B cell (primary cell): ENCODE measurements at regions not wholly inside any gene's neighbourhood (a gene's known extent, or its start where the extent isn't known, plus 50 kb on each side); places are given as distances from the start of the nearest gene placed in this dataset.

Experiments used
- ATAC-seq: fragments of 200-7000 bp; cut with Tn5 transposase; one replicate; pipeline ENCODE4 v1.10.0; 2021; ENCODE audit warnings: low read depth, mild to moderate bottlenecking, moderate number of reproducible peaks, moderate library complexity
- CTCF ChIA-PET: fragments of 350-600 bp; sonication (Branson Sonifier 250); formaldehyde crosslinking; loops from one replicate; lab custom pipeline; 2021; ENCODE audit warnings: antibody characterized with exemption, inconsistent platforms; lab: Charles Lee
- POLR2A ChIA-PET: fragments of 350-600 bp; sonication (Branson Sonifier 250); formaldehyde crosslinking; loops from one replicate; lab custom pipeline; 2021; ENCODE audit warnings: antibody characterized with exemption; lab: Charles Lee
- DNase-seq: peaks from one replicate; pipeline ENCODE4 v3.0.0; 2013
- H2AFZ ChIP-seq: 2 replicates; pipeline ENCODE4 v1.6.1; 2012; ENCODE audit warnings: mild to moderate bottlenecking, low read depth, low read length; ENCODE audit not compliant: insufficient read depth, poor library complexity, severe bottlenecking
- H3K27ac ChIP-seq, 2 donors: 1 replicate in 1 of 2; 2 replicates in 1 of 2; pipeline ENCODE4 v1.5.1; 2012 to 2013; ENCODE audit warnings: low read length in 2 of 2, mild to moderate bottlenecking in 2 of 2, moderate library complexity in 1 of 2
- H3K27me3 ChIP-seq, 4 experiments: fragments of 200-600 bp in 1 of 4; sonication (generic) in 1 of 4; replicated peaks in 1 of 4; 1 replicate in 2 of 4; 2 replicates in 2 of 4; pipeline versions ENCODE4 v1.6.1 to v1.7.0; 2013 to 2016; ENCODE audit warnings: low read length in 3 of 4, mild to moderate bottlenecking in 2 of 4, mixed read lengths in 1 of 4, moderate library complexity in 1 of 4; ENCODE audit not compliant: insufficient read depth in 4 of 4, control insufficient read depth in 3 of 4; ENCODE audit errors: control extremely low read depth in 1 of 4
- H3K36me3 ChIP-seq, 2 experiments: replicated peaks in 1 of 2; 1 replicate in 1 of 2; 2 replicates in 1 of 2; pipeline versions ENCODE4 v1.6.1 to v1.7.1; 2013; ENCODE audit warnings: low read length in 1 of 2; ENCODE audit not compliant: insufficient read depth in 2 of 2, control insufficient read depth in 1 of 2; ENCODE audit errors: control extremely low read depth in 1 of 2, extremely low read depth in 1 of 2
- H3K4me1 ChIP-seq, 2 donors: fragments of 200-600 bp in 1 of 2; sonication (generic) in 1 of 2; 1 replicate in 1 of 2; 2 replicates in 1 of 2; pipeline versions ENCODE4 v1.5.1 to v1.6.1; 2013 to 2017; ENCODE audit warnings: low read length in 2 of 2; ENCODE audit not compliant: control insufficient read depth in 2 of 2, insufficient read depth in 2 of 2
- H3K4me2 ChIP-seq: replicated peaks from 2 replicates; pipeline ENCODE3; 2012; ENCODE audit warnings: mild to moderate bottlenecking, low read depth, low read length; ENCODE audit not compliant: poor library complexity, severe bottlenecking
- H3K4me3 ChIP-seq, 5 experiments: fragments of 200-600 bp in 1 of 5; sonication (generic) in 1 of 5; 1 replicate in 3 of 5; 2 replicates in 2 of 5; pipeline versions ENCODE4 v1.5.1 to v1.7.0; 2011 to 2016; ENCODE audit warnings: low read length in 4 of 5, mild to moderate bottlenecking in 4 of 5, low read depth in 2 of 5, control low read depth in 1 of 5, moderate library complexity in 1 of 5; ENCODE audit not compliant: insufficient read depth in 1 of 5; ENCODE audit errors: control extremely low read depth in 1 of 5, extremely low read depth in 1 of 5
- H3K79me2 ChIP-seq: fragments of 200-600 bp; sonication (generic); one replicate; pipeline ENCODE4 v1.6.0; 2016; ENCODE audit warnings: low read length; ENCODE audit not compliant: control insufficient read depth, insufficient read depth
- H3K9ac ChIP-seq: fragments of 200-600 bp; sonication (generic); 2 replicates; pipeline ENCODE4 v1.6.1; 2017; ENCODE audit warnings: mild to moderate bottlenecking, low read length, moderate library complexity
- H3K9me3 ChIP-seq, 3 donors: one replicate each; pipeline versions ENCODE4 v1.6.1 to v1.7.1; 2013; ENCODE audit warnings: low read length in 2 of 3; ENCODE audit not compliant: control insufficient read depth in 2 of 3, insufficient read depth in 1 of 3; ENCODE audit errors: control extremely low read depth in 1 of 3
- H4K20me1 ChIP-seq: 2 replicates; pipeline ENCODE4 v1.6.0; 2012; ENCODE audit warnings: mild to moderate bottlenecking, low read length; ENCODE audit not compliant: insufficient read depth, control insufficient read depth, poor library complexity, severe bottlenecking
- H3K27ac Mint-ChIP-seq: one replicate; pipeline ENCODE4 v1.8.0; 2021; ENCODE audit warnings: mixed read lengths
- H3K27me3 Mint-ChIP-seq: one replicate; pipeline ENCODE4 v1.8.0; 2021; ENCODE audit warnings: mixed read lengths
- H3K4me1 Mint-ChIP-seq: one replicate; pipeline ENCODE4 v1.8.0; 2021; ENCODE audit warnings: mixed read lengths
- H3K4me3 Mint-ChIP-seq: one replicate; pipeline ENCODE4 v1.8.0; 2021; ENCODE audit warnings: mixed read lengths
- H3K9me3 Mint-ChIP-seq: one replicate; pipeline ENCODE4 v1.8.0; 2022; ENCODE audit warnings: mixed read lengths; ENCODE audit not compliant: insufficient read depth
- EZH2 ChIP-seq: IDR thresholded peaks from 2 replicates; pipeline ENCODE4 v1.6.1; 2012; ENCODE audit warnings: borderline replicate concordance, low read depth, mild to moderate bottlenecking, moderate library complexity, low read length; ENCODE audit not compliant: insufficient read depth, poor library complexity, severe bottlenecking
- WGBS: methylation state at CpG from one replicate; pipeline ENCODE4 v1.1.5; 2013; ENCODE audit warnings: missing lambda C conversion rate; ENCODE audit not compliant: insufficient coverage; 5-methylcytosine and 5-hydroxymethylcytosine counted together
- intact Hi-C: fragments of 100-400 bp; cut with micrococcal nuclease; formaldehyde crosslinking; loops from one replicate; pipeline ENCODE4 v1.10.0; 2022
- TF ChIP-seq, protein P1 (sequence below): fragments of 200-600 bp; IDR thresholded peaks from one replicate; pipeline ENCODE4 v1.8.0; 2022; ENCODE audit warnings: antibody characterized with exemption, mild to moderate bottlenecking

DNA sequence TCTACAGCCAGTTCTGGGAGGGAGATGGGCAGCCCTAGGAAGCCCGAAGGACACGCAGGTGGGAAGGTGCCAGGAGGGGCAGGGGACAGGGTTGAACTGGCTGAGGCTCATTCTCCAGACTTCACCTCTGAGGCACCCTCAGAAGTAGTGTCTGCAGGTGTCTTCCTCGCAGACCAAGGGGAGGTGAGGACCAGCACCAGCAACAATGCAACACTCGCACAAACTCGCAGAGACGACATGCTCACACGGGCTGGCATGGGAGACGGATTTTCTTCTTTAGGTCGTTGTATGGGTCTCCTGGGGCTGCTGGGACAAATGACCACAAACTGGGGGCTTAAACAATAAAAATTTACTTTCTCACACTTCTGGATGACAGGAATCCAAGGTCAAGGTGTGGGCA lies 132.2 kb upstream of the FOXF1 start:
- Mint-ChIP-seq H3K4me1 (no peaks in the 10 kb centered on the region), H3K4me3 (no peak overlapping the region), H3K9me3 (peaks cover 11% of the 10 kb centered on the region), H3K27ac (no peak overlapping the region), H3K27me3 (peaks cover 12% of the 10 kb centered on the region)
- H3K27me3 ChIP-seq: peaks cover 0 to 6% (median 0%) of the 10 kb centered on the region in 4 experiments
- no peak overlapping the region for H3K4me2 ChIP-seq
- WGBS: 93% methylated on average over 8 of the region's 9 CpGs
- H3K9ac ChIP-seq: no peak overlapping the region
- POLR2A ChIA-PET: no interaction called here
- peaks cover 0 to 6% (median 0%) of the 10 kb centered on the region in 3 donors for H3K9me3 ChIP-seq
- H2AFZ ChIP-seq: no peak overlapping the region
- DNase-seq (no peak), ATAC-seq (no peak)
- H4K20me1 ChIP-seq: no peaks in the 10 kb centered on the region
- H3K27ac ChIP-seq: no peak overlapping the region
- CTCF ChIA-PET: no interaction called here
- H3K4me1 ChIP-seq: no peaks in the 10 kb centered on the region
- intact Hi-C loops: no loop called here
- H3K79me2 ChIP-seq: no peaks in the 10 kb centered on the region
- no peak for TF ChIP-seq EZH2
- TF ChIP-seq, protein P1, sequence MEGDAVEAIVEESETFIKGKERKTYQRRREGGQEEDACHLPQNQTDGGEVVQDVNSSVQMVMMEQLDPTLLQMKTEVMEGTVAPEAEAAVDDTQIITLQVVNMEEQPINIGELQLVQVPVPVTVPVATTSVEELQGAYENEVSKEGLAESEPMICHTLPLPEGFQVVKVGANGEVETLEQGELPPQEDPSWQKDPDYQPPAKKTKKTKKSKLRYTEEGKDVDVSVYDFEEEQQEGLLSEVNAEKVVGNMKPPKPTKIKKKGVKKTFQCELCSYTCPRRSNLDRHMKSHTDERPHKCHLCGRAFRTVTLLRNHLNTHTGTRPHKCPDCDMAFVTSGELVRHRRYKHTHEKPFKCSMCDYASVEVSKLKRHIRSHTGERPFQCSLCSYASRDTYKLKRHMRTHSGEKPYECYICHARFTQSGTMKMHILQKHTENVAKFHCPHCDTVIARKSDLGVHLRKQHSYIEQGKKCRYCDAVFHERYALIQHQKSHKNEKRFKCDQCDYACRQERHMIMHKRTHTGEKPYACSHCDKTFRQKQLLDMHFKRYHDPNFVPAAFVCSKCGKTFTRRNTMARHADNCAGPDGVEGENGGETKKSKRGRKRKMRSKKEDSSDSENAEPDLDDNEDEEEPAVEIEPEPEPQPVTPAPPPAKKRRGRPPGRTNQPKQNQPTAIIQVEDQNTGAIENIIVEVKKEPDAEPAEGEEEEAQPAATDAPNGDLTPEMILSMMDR: no peak
- H3K4me3 ChIP-seq: no peak overlapping the region
- no peaks in the 10 kb centered on the region for H3K36me3 ChIP-seq

DNA sequence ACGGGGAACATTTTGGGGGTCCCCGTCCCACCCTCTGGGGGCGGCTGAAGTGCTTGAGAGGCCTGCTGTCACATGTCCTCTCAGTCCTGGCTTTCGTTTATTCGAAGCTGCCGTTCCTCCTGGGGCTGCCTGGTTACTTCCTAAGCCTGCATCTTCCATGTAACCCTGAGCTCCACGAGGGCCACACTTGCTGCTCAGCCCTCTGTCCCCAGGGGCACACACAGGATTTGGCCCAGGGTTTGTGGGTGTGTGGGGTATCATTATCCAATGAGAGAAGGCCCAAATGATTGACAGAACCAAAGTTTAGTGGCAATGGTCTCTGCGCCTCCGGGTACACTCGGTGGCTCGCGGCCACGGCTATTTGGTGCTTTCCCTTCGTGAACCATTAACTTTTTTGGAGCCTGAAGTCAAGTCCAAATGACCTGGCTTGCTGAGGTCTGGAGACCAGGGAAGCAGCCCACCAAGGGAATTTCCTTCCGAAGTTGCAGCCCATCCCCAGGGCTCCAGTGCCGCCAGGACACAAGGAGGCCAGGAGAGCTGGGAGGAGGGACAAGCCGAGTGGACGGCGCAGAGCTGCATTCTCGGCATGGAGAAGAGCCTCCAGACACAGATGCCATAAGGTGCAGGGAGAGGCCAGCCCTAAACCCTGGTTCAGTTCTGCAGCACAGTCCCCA lies 131.4 kb upstream of the FOXF1 start:
- Histone ChIP-seq H3K36me3 (no peaks in the 10 kb centered on the region), H3K4me2 (no peak overlapping the region), H4K20me1 (no peaks in the 10 kb centered on the region), H3K4me3 (no peak overlapping the region), H2AFZ (no peak overlapping the region), H3K79me2 (no peaks in the 10 kb centered on the region), H3K4me1 (no peaks in the 10 kb centered on the region), H3K9me3 (peaks cover 0 to 9% (median 0%) of the 10 kb centered on the region in 3 donors), H3K27me3 (peaks cover 0 to 6% (median 0%) of the 10 kb centered on the region in 4 experiments), H3K27ac (no peak overlapping the region), H3K9ac (no peak overlapping the region)
- TF ChIP-seq, protein P1: no peak
- no peak for TF ChIP-seq EZH2
- DNase-seq (no peak), ATAC-seq (no peak)
- WGBS: 92% methylated on average over 19 of the region's 20 CpGs
- H3K4me3 Mint-ChIP-seq: no peak overlapping the region
- H3K27ac Mint-ChIP-seq: no peak overlapping the region
- peaks cover 19% of the 10 kb centered on the region for H3K27me3 Mint-ChIP-seq
- peaks cover 11% of the 10 kb centered on the region for H3K9me3 Mint-ChIP-seq
- POLR2A ChIA-PET: no interaction called here
- CTCF ChIA-PET: no interaction called here
- intact Hi-C loops: no loop called here
- no peaks in the 10 kb centered on the region for H3K4me1 Mint-ChIP-seq
